Pancreas (tissue), 10 donors: ENCODE measurements at regions not wholly inside any gene's neighbourhood (a gene's known extent, or its start where the extent isn't known, plus 50 kb on each side); places are given as distances from the start of the nearest gene placed in this dataset.
"Not testable (repeated sequence)": the region's sequence is repeated elsewhere in the genome, so short reads cannot be mapped to it uniquely, and the experiment has no call there.

Experiments used
- ATAC-seq, 4 donors: fragments of 200-7000 bp; cut with Tn5 transposase; one replicate each; pipeline versions ENCODE4 v1.8.0 to v1.9.1; 2020; ENCODE audit warnings: mild to moderate bottlenecking in 4 of 4, moderate library complexity in 4 of 4
- DNase-seq, 6 donors: peaks; one replicate each; pipeline ENCODE4 v3.0.0-alpha.2; 2020
- FAIRE-seq: peaks from 2 replicates; lab custom pipeline; 2012; peaks lifted over from hg19 to GRCh38; lab: Jason Lieb, UNC
- H3K27ac ChIP-seq, 4 donors: fragments of 200-600 bp; sonication (generic); 1 replicate in 3 of 4; 2 replicates in 1 of 4; pipeline versions ENCODE4 v1.5.0 to v1.8.0; 2020
- H3K27me3 ChIP-seq, 4 donors: fragments of 200-600 bp; one replicate each; pipeline ENCODE4 v1.8.0; 2021
- H3K36me3 ChIP-seq, 3 donors: fragments of 200-600 bp; sonication (generic) in 1 of 3; one replicate each; pipeline versions ENCODE4 v1.5.0 to v1.8.0; 2020 to 2021
- H3K4me1 ChIP-seq, 3 donors: fragments of 200-600 bp; one replicate each; pipeline ENCODE4 v1.8.0; 2021
- H3K4me3 ChIP-seq, 4 donors: fragments of 200-600 bp; sonication (generic) in 2 of 4; one replicate each; pipeline versions ENCODE4 v1.5.0 to v1.8.0; 2020 to 2021
- H3K9me3 ChIP-seq, 4 donors: fragments of 200-600 bp; one replicate each; pipeline ENCODE4 v1.8.0; 2021
- CTCF ChIP-seq, 4 donors: fragments of 200-600 bp; sonication (generic) in 3 of 4; IDR thresholded peaks; one replicate each; pipeline versions ENCODE4 v1.5.0 to v1.8.0; 2021; ENCODE audit warnings: antibody characterized with exemption in 4 of 4
- WGBS, 2 donors: extraction: QIAGEN DNeasy Blood & Tissue Kit; methylation state at CpG; one replicate each; pipeline ENCODE4 v1.1.7; 2013; 5-methylcytosine and 5-hydroxymethylcytosine counted together
- intact Hi-C, 3 donors: fragments of 100-400 bp; cut with DNase I; formaldehyde crosslinking; loops; one replicate each; pipeline versions ENCODE4 v1.11.1 to v1.14.2; 2022
- donor health status: healthy with polysubstance abuse.
- donor health status: DM: no; HTN: no; CAD: no; lungs with moderate emphysema.
- donor health status: DM: no; HTN: no; CAD: no.
- donor health status: control.
- donor health status: control.
- donor health status: Bipolar disorder and iron deficiency.
- donor health status: DM: yes; HTN: yes; CAD: no.
- donor health status: DM: no; HTN: no; CAD: no.
- donor health status: DM: no; HTN: no; CAD: no.
- donor health status: DM: yes; HTN: yes; CAD: no.

GRCh38 chr6:132114201-132114825 is 163.1 kb upstream of the CCN2 start:
- DNase-seq (no peak), ATAC-seq (no peak), FAIRE-seq (no peak)
- intact Hi-C loops: no loop called here
- Histone ChIP-seq H3K27me3 (no peaks in the 10 kb centered on the region), H3K4me1 (no peaks in the 10 kb centered on the region), H3K27ac (no peak overlapping the region), H3K36me3 (no peaks in the 10 kb centered on the region), H3K4me3 (no peak overlapping the region), H3K9me3 (no peaks in the 10 kb centered on the region)
- TF ChIP-seq CTCF (IDR thresholded peaks at IDR 0.05): no peak
- WGBS, 2 donors: 80 to 89% methylated on average over 8 of the region's 8 CpGs

GRCh38 chr6:132109752-132110151 is 158.6 kb upstream of the CCN2 start:
- intact Hi-C loops, H3K9me3 ChIP-seq, H3K4me3 ChIP-seq, ATAC-seq, H3K4me1 ChIP-seq, H3K27me3 ChIP-seq, H3K27ac ChIP-seq, DNase-seq, H3K36me3 ChIP-seq, FAIRE-seq: not testable (repeated sequence)
- WGBS, 2 donors: 77 to 80% methylated on average over 6 of the region's 6 CpGs

GRCh38 chr6:132107896-132108295 is 156.7 kb upstream of the CCN2 start:
- intact Hi-C loops: no loop called here
- Histone ChIP-seq H3K36me3 (no peaks in the 10 kb centered on the region), H3K27ac (no peak overlapping the region), H3K4me1 (no peaks in the 10 kb centered on the region), H3K27me3 (no peaks in the 10 kb centered on the region), H3K9me3 (no peaks in the 10 kb centered on the region), H3K4me3 (no peak overlapping the region)
- no peak for TF ChIP-seq CTCF (IDR thresholded peaks at IDR 0.05)
- 58 to 60% methylated on average over 2 of the region's 2 CpGs for whole genome bisulfite sequencing, 2 donors
- no peak for FAIRE-seq
- no peak for ATAC-seq
- no peak for DNase-seq

- Histone ChIP-seq H3K27ac (no peak overlapping the region), H3K27me3 (no peaks in the 10 kb centered on the region), H3K36me3 (no peaks in the 10 kb centered on the region), H3K4me3 (no peak overlapping the region), H3K4me1 (no peaks in the 10 kb centered on the region), H3K9me3 (no peaks in the 10 kb centered on the region)
- no peak for TF ChIP-seq CTCF (IDR thresholded peaks at IDR 0.05)
- intact Hi-C loops: no loop called here
- FAIRE-seq: no peak
- 59 to 63% methylated on average over 3 of the region's 3 CpGs for WGBS, 2 donors
- no peak for ATAC-seq
- no peak for DNase-seq
Observed at GRCh38 chr6:132101535-132101934, 150.4 kb upstream of the CCN2 start.

GRCh38 chr6:132100388-132100990 is 149.3 kb upstream of the CCN2 start:
- 59 to 62% methylated on average over 4 of the region's 4 CpGs for WGBS, 2 donors

More at GRCh38 chr6:132100388-132100990, 149.3 kb upstream of the CCN2 start:
- Histone ChIP-seq H3K9me3 (no peaks in the 10 kb centered on the region), H3K27ac (no peak overlapping the region), H3K4me1 (no peaks in the 10 kb centered on the region), H3K27me3 (no peaks in the 10 kb centered on the region), H3K36me3 (no peaks in the 10 kb centered on the region), H3K4me3 (no peak overlapping the region)
- DNase-seq (no peak), FAIRE-seq (no peak), ATAC-seq (no peak)
- no peak for TF ChIP-seq CTCF (IDR thresholded peaks at IDR 0.05)
- intact Hi-C loops: no loop called here
